SW 1271 (cell line): ENCODE measurements at regions not wholly inside any gene's neighbourhood (a gene's known extent, or its start where the extent isn't known, plus 50 kb on each side); places are given as distances from the start of the nearest gene placed in this dataset.
A peak's percentile ranks its signal among the peaks of the same experiment; 100 is the strongest.

ENCODE experiments used
- DNase-seq, 2 experiments: peaks; one replicate each; lab custom pipeline; 2025; lab: John Stamatoyannopoulos, UW

DNA sequence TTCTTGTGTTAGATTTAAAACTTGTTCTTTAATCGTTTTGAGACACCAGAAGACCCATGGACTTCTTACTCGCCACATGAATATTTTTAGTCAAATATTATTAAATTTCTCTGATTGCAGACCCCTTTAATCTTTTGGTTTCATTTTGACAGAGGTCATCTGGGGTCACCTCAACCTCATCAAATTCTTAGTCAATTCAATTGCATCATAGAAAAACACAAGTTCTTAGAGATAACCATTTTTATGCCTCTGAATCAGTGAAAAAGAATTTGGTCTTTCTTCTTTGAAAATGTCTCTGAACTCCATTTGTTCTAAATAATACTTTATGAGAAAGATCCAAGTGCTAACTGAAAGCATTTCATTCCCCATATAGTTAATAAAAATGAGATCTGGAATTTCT is 55.2 kb upstream of the CBLN4 start:
- DNase-seq = no peak

DNA sequence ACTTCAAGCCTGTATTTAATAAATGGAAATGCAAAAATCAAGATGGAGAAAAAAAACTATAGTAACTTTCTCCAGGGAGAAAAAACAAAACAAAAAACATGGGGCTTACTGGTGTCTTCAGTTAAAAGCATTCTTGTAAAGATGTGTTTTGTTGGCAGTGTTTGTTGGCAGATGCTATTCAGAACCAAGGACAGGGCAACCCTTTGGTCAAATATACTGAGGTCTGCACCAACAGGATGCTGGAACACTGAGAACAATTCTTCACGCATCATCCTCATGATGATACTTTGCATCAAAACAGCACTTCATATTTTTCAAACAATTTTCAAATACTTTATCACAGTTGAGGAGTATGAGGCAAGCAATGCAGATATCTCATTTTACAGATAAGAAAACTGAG is 63.7 kb upstream of the CBLN4 start:
- DNase-seq = no peak

DNA sequence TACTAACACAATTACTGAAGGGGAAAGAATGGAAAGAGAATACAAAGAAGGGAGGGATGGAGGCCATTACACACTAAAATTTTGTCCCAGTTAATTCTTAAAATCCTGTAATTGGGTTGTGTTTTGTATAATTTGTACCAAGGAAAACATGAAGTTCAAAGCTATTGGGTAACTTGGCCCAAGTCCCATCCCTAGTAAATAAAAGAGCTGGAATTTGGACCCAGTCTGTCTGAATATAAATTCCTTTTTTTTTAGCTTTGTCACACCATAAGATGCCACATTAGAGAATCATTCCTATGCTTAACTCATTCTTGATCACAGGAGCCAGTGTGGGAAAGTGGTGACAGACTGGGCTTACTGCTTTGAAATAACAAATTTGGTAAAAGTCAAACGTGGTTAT is 66.8 kb upstream of the CBLN4 start:
- DNase-seq = no peak

DNA sequence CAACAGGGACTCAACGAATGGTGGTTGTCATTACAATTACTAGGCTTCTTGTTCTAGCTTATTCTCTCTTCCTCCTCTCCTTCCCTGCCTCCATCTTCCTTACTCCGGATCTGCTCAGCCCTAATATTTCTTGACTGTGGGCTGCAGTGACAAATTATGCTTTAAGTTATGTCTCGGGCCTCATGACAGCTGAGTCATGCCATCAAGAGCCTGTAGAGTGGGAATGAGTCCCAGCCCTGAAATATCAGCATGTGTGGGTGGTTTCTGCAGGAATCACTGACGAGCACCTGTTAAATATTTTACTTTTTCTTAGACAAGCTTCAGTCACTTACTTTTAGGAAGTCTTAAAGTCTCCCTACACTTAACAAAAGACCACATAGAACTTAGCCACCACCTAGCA is 83.1 kb upstream of the CBLN4 start:
- DNase-seq = no peak

DNA sequence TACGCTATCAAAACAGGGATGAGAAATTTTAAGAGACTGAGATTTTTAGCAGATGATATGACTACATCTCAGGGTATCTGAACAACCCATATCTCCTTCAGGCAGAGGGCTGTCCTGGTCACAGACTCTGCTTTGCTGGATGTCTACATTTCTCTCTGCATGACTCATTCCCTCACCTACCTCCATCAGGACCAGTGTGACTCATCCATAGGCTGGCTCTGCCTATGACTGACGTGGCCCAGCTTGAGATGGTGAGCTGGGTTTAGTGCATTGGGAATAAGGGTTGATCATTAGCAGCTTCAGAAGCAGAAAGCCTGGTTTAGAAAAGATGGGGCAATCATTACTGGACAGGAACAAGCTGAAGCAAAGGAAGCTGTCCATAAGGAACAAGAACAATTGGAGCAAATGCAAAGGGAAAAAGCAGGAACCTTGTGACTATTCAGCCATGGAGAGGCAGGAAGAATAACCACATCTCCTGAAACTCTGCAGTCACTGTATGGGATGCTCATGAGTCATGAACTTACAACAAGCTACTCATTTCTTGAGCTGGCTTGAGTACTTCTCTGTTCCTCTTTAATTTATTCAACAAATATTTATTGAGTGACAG is 86.4 kb upstream of the CBLN4 start:
- DNase-seq = no peak

DNA sequence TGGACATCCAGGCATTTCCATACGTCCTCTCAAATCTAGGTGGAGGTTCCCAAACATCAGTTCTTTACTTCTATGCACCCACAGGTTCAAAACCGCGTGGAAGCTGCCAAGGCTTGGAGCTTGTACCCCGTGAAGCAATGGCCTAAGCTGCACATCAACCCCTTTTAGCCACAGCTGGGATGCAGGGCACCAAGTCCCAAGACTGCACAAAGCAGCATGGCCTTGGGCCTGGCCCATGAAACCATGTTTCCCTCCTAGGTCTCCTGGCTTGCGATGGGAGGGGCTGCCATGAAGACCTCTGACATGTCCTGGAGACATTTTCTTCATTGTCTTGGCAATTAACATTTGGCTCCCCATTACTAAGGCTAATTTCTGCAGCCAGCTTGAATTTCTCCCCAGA is 88.9 kb upstream of the CBLN4 start:
- DNase-seq = no peak

DNA sequence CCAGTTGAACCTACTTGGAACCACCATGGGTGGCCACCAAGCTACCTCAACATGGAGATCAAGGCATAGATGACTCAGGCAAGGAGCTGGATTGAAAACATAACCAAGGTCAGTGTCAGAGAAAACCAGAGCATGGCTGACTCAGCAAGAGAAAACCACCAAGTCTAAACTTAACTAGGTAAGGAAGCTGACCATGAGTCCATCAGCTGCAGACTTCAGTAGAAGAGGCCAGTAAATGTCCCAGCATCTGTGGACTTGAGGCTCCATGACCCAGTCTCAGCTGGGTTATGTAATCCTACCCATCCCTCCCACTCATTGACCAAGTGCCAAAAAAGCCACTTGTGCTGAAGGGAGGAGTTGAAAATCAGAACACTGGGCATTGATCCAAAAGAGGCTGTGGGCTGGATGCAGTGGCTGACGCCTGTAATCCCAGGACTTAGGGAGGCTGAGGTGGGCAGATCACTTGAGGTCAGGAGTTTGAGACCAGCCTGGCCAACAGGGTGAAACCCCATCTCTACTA is 93.7 kb upstream of the CBLN4 start:
- DNase-seq = no peak

DNA sequence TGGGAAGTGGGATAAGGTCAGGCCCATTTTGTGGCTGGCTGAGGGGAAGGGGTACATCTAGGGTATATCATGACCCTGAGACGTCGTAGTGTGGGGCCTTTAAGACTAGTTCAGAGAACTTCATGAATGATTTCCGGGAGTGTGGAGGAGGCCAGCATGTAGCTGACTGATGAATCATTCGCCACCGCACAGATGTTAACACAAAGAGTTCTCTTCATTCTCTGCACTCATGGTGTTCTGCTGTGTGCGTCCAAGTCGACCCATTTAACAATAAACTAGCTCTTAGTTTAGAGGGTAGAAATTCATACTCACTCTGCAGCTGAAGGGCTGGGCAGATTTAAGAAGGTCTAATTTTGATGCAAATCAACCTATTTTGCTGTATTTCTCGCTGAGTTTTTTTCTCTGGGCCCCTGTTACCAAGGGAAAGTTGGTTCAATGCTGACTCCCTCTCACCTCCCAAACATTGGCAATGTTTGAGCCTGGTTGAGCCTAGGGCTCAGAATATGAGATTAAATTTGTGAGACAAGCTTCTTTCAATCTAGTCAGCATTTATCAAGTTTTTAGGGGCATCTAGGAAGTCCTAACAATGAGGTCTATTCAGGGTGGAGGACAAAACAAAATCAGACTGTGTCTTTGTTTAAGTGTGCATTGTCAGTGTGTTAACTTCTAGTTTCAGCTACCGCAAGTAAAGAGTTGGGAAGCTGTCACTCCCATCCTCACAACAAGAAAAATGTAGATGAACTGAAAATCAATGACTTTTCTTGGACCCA is 106.8 kb upstream of the CBLN4 start:
- DNase-seq = no peak

DNA sequence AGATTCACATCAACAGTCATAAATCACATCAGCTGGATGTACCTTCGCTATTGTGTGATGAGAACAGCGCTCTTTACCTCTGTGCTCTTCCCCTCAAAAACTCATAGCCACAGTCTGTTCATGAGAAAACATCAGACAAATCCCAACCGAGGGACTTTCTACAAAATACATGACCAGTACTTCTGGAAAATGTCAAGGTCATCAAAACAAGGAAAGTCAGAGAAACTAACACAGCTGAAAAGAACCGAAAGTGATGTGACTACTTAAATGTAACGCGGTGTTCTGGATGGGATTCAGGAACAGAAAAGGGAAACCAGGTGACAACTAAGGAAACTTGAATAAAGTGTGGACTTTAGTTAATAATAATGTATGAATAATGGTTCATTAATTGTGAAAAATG is 112.0 kb upstream of the CBLN4 start:
- no peak for DNase-seq

DNA sequence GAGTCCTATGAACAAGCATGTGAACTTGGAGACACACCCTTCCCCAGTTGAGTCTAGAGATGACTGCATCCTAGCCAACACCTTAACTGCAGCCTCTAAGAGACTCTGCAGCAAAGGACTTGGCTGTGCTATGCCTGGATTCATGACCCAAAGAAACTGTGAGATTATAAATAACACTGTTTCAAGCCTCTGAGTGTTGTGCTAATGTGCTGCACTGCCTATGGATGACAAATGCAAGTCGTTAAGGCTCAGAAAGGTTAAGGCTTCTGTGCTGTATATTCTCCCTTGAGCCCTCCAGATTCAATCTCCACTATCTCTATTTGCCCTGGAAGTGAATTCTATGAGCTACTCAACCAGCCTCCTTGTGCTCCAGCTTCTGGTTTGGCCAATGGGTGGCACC is 116.5 kb upstream of the CBLN4 start:
- no peak for DNase-seq

DNA sequence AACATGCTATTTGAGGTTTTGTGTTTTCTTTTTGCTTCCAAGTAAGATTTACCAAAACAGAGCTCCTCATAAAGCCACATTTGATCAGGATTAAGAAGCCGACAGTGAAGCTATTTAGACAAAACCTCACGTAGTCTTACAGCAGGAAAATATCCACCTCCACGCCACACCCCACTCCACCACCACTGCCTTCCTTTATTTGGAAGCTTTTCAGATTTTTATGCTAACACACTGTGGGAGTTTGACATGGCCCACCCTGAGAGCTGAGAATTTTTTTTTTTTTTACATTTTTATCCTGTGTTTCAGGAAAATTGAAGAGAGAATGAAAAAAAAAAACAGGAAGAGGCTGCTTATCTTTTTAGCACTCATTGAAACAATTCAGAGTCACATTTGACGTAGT is 104.8 kb upstream of the MC3R start:
- DNase-seq = no peak

DNA sequence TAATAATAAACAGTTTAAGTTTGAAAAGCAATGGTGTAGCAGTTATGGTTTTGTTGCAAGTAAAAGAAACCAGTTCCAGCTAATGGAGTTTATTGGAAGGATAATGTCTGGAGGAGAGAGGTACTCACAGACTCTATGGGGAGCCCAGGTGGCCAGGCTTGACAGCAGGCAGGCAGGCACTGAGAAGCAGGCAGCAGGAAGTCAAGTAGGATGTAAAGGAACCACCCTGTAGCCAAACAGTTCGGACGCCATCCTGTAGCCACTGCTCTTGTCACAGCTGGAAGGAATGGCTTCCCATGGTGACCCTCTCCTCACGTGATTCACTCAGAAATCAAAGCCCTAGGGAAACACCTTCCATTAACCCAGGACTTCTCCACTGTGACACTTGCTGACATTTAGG is 96.7 kb upstream of the MC3R start:
- DNase-seq = no peak

DNA sequence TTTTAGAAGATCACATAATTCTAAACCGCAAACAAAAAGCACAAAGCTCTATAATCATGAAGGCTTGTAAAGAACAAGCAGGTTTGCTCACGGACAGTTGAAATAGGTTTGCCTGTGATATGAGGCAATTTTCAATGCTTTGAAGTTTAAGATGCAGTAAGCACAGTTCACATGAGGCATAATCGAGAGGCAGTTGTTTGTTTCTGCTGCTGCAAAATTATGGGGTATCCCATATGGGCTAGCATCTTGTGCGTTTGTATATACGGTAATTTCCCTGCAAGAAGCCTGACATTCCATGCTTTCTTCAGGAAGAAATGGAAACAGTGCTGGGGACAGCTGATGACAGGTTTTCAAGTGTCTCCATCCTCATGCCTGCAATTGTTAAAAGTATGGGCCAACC is 94.6 kb upstream of the MC3R start:
- DNase-seq = no peak

DNA sequence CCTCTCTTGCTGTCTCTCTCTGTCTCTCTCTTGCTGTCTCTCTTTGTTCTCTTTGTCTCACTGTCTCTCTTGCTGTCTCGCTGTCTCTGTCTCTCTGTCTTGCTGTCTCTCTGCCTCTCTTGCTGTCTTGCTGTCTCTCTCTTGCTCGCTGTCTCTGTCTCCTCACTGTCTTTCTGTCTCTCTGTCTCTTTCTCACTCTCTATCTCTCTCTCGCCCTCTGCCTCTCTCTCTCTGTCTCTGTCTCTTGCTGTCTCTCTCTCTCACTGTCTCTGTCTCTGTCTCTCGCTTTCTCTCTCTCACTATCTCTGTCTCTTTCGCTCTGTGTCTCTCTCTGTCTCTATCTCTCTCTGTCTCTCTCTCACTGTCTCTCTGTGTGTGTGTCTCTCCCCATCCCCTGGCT is 92.9 kb upstream of the MC3R start:
- DNase-seq = no peak

DNA sequence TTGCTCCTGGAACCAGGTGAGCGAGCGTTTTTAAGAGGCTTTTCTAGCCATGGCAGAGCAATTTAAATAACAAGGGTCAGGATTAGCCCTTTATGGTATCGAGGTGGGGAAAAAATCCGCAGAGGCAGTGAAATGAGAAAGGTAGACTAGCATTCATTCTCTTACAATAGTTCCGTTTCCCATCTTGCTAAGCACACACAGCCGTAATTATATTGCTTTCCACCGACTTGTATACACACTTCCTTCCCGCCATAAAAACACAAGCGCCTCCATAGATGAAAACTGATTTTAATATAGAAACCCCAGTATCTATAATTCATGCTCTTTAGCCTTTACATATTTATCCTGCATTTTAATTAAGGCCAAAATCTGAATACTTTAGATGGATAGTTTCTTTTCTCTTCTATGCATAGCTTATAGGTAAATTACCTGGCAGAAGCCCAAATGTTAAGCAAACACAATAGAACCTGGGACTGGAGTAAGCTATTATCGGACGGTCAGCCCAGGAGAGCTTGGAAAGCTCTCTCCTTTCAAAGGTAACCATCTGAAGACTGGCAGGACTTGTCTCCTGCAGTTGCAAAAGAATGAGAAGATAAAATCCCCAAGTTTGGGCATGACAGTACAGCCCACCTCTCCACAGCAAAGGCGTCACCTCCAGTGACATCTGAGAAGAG is 90.9 kb upstream of the MC3R start:
- no peak for DNase-seq

DNA sequence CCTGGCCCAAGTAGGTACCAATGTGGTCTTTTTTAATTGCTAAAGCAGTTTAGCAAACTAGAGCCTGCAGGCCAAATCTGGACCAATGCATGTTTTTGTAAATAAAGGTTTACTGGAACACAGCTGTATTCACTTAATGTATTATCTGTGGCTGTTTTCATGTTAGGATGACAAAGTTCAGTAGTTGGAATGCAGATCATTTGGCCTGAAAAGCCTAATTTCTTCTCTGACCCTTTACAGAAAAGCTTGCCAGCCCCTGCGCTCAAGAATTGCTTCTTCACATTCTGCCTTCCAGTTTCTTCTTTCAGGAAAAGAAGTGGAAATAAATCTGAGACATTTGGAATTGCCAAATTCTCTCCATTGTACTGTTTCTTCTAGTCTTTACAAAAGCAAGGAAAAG is 90.0 kb upstream of the MC3R start:
- no peak for DNase-seq

DNA sequence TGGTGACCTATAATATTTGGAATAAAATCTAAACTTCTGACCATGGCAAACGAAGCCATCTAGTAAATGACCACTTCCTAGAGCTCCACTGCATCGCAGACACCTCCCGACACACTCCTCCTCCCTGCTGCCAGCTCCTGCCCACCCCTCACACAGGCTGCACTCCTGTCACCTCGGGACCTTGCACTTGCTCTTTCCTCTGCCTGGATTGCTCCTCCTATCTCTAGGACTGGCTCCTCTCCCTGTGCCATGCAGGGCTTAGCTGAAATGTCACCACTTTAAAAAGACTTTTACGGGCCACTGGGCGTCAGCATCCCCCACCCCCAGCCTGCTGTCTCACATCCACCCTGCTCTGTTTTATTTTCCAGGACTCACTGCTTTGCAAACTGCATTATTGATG is 87.6 kb upstream of the MC3R start:
- no peak for DNase-seq

DNA sequence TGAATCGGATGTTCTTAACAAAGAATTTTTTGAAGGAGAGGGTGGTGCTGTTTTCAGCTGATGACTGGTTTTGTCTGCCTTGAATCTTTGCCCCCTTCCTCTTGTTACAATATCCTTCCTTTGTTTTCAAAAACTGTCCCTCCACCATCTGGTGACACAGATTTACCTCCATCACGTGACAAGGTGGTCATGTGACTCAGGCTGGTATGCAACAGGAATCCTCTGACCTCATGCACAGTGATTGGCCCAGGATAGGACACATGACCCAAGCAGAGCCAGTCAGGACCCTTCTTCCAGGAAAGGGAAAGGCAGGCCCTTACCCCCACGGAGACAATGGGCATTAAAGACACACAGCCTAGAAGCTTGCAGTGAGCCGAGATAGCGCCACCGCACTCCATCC is 84.7 kb upstream of the MC3R start:
- DNase-seq = peak in 1 of 2 experiments; percentile 7

DNA sequence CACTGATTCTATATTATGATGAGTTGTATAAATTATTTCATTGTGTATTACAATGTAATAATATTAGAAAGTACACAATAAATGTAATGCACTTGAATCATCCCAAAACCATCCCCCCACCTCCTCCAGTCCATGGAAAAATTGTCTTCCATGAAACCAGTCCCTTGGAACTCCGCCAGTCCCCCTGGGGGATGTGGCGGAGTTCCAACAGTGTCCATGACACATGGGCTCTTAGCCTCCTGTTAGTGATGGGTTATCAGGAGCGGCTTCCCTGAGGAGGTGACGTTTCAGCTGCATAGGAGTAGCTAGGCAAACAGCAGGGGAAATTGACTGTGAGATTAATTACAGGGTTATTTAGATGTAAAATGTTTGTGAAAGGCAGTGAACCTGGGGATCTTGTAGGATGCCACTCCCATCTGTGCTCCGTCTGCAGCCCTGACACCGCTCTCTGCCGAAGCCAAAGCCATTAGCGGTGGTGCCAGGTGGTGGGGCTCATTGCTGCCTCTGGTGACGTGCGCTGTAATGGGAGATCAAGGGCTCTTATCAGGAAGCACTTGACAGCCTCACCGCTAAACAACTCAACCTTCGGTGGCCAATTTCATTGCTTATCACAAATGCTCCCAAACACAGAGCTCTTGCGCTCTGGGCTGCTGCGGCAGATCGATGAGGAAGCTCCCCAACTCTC is 81.6 kb upstream of the MC3R start:
- DNase-seq = no peak

DNA sequence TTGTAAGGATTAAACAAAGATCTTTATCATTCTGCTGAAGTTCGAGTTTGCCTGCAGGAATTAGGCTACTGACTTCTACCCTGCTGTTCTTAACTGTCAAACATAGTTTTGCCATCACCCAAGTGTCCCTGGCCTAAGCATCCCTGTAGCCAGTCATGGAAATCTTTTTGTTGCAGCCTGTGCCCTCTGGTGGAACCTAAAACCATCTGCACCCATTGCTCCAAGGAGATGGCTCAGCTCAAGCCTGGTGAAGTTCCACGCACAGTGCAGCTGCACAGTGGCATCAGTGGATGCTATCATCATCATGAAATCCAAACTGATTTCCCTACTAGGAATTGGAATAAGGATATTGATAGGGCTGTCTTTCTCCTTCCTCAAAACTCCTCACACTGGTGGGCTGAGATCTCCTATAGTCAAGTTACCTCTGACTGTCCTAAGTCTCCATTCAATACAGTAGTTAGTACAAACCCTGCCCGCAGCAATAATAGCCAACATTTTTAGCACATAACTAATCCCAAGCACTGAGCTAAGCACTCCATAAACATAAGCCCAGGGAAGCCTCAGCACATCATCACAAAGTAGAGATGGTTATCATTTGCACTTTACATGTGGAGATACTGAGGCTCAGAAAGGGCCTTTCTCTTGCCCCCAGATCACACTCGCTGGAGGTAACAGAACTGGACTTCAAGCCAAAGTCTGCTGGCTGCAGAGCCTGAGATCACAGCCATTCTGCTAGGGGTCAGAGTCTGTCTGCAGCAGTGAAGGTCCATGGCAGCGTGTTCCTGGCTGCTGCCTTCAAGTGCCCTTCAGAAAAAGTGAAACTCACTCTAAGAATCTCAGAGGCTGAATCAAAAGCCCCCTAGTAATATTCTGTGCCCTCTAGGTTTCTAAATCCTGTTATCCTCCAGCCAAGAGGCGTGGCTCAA is 77.2 kb upstream of the MC3R start:
- DNase-seq = peak in 1 of 2 experiments; percentile 14

DNA sequence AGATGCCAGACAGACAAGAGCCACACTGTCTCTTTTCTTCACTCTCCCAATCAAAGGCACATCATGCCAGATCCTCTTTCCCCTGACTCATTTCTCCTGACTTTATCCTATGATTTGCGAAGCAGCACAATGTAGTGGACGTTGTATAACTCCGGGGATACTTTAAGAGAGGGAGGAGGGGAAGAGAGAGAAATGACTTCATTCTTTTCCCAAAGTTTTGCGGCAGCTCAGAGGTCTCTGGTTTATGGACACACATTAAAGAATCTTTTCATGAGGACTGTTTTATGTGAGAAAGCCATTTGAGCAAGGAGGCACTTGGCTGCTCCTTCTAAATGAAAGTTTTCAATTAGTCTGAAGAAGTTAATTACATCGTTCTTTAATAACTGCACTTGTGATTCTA is 75.1 kb upstream of the MC3R start:
- no peak for DNase-seq

DNA sequence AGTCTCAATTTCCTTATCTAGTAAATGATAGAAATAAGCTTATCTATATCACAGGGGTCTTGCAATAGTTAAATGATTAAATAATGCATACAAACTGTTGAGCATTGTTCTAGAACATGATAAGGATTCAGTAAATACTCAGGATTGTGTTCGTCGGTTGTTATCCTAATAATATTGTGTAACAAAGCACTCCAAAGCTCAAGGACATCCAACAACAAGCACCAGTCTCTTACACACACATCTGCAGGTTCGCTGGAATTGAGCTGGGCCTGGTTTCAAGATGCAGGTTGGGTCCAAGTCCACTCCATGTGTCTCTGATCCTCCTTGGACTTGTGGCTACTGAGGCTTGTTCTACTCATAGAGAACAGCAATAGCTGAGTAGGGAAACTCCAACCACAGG is 74.1 kb upstream of the MC3R start:
- DNase-seq = no peak
